Activated CD4-positive, alpha-beta T cell treated with anti-CD3 and anti-CD28 coated beads for 48 hours (primary cell): ENCODE measurements at regions not wholly inside any gene's neighbourhood (a gene's known extent, or its start where the extent isn't known, plus 50 kb on each side); places are given as distances from the start of the nearest gene placed in this dataset.
A peak's percentile ranks its signal among the peaks of the same experiment; 100 is the strongest.

Experiments
- DNase-seq: peaks from one replicate; pipeline ENCODE4 v3.0.0-alpha.2; 2020

DNA sequence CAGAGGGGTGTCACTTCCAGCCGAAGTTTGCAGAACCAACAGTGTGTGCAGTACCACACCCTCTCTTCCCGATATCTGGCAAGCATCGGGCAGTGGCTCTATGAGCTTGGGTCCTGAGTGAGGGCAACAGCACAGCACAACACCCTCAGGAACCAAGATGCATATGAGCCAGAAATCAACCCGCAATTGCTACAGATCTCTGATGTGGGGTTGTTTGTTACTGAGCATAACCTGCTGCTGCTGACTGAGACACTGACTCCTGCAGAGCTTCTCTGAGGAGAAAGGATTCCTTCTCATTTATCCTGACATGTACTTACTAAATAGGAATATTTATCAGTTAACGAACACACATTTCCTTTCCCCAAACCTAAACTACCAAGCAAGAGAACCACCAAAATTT lies 218.3 kb downstream of the RBFOX3 start:
- no peak for DNase-seq

DNA sequence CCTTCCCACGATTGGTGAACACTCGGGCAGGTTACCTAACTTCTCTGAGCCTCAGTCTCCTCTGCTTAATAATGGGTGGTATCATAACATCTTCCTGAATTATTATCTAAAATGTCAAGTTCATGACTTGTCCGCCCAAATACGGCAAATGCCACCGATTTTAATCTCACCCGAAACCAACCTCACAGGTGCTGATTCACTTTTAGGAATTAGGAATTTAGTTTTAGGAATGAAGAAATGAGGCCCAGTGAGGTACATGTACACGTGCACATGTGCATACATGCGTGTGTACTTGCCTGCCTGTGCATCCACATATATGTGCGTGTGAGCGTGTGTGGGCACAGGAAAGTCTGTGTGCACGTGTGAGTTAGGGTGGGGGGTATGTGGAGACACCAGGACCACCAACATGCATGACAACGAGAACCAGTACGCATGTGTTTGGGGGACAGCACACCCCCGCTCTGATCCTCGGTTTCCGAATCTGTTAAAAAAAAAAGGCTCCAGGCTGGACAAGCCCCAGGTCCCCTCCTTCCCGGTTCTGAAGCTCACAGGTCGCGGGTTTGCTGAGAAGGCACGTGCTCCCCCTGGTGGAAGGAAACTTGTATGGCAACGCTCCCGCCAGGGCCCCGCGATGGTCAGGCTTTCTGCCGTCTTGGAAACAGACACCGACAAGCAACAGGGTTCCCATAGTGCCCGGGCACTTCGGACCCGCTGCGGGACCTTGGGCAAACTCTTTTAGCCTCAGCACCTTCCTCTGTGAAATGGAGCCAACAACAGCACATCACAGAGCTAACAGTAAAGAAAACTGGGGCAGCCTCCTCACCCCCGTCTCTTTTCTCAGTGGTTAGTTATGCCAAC lies 219.2 kb downstream of the RBFOX3 start:
- peak; percentile 76 for DNase-seq

DNA sequence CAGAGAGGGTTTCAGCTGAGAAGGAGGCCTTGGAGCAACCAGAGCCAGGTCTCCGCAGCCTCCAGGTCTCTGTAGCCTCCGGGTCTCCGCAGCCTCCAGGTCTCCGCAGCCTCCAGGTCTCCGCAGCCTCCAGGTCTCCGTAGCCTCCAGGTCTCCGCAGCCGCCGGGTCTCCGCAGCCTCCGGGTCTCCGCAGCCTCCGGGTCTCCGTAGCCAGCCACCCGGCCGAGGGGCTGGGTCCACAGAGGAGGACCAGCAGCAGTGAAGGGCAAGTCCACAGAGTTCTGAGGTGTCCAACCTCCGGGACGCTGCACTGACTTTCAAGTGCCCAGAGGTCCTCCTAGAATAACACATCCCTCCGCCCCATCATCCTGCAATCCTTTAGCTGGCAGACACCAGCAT lies 221.0 kb downstream of the RBFOX3 start:
- no peak for DNase-seq

DNA sequence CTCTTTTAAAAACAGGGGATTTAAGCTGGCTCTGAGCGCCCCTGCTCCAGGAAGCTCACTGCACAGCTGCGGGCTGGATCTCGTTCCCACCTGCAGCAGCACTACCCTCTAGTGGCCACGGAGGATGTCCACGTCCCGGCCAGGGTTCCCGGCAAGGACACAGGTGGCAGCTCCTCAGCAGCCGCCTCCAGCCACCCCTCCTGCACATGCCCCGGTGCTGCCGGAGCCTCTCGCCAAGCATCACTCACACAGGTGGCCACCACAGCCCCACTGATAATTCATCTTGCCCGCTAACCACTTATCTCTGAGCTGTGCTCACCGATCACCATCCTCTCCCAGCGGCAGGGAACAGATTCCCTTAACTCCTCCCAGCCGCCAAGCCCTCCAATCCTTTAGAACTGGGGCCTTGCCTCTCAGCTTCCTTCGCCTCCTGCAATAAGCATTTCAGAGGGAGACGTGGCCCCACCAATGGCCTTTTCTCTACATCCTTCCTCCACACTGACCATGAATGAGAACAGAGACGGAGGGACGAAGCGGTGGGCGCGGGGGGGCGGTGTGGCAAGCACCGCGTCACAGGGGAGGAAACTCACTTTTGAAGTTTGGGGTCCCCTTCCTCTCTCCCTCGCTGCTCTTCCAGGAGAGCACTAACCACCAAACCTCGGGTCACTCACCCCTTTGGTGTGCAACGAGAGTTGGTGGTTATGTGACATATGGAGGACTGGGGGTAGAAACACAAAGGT lies 222.1 kb downstream of the RBFOX3 start:
- peak; percentile 41 for DNase-seq

DNA sequence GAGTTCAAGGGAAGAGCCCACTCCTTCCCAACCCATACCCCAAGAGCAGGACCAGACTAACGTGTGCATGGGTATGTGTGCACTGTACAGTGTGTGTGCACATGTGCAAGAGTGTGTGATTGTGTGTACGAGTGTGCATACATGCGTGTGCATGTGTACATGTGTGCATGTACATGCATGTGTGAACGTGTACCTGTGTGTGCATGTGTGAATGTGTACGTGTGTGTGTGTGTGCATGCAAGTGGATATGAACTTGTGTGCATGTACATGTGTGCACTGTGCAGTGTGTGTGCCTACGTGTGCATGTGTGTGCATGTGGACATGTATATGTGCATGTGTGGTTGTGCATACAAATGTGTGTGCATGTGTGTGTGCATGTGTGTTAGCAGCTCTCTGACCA lies 223.1 kb downstream of the RBFOX3 start:
- DNase-seq = no peak

DNA sequence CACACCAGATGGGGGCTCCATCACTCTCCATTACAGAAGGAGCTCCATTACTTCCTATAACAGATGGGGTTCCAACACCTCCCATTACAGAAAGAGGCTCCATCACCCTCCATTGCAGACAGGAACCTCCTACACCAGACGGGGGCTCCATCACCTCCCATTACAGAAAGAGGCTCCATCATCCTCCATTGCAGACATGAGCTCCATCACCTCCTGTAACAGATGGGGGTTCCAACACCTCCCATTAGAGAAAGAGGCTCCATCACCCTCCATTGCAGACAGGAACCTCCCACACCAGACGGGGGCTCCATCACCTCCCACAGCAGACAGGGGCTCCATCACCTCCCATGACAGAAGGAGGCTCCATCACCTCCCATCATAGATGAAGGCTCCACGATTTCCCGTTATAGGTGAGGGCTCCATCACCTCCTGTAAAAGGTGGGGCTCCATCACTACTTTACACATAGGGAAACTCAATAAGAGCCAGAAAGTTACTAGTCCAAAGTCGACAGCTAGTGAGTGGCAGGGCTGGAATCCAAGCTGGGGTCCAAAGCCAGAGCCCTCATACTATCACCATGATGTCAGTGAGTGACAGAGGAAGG lies 224.8 kb downstream of the RBFOX3 start:
- no peak for DNase-seq

DNA sequence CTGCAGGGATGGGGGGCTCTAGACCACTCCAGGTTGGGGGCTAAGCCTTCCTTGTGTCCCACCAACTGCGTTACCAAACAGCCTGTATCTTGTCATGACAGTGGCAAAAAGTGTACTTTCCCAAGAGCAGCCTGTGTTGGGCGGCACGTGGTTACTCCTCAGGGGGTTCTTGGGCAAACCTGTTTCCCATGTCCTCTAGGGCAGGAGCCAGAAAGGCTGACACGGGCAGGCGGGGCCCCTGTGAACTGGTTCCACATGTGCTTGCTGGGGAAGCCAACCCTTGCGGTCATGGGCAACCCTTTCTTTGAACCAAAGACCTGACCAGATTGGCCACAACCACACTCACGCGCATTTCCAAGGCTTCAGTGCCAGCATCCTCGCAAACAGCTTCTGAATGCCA lies 228.5 kb downstream of the RBFOX3 start:
- no peak for DNase-seq

DNA sequence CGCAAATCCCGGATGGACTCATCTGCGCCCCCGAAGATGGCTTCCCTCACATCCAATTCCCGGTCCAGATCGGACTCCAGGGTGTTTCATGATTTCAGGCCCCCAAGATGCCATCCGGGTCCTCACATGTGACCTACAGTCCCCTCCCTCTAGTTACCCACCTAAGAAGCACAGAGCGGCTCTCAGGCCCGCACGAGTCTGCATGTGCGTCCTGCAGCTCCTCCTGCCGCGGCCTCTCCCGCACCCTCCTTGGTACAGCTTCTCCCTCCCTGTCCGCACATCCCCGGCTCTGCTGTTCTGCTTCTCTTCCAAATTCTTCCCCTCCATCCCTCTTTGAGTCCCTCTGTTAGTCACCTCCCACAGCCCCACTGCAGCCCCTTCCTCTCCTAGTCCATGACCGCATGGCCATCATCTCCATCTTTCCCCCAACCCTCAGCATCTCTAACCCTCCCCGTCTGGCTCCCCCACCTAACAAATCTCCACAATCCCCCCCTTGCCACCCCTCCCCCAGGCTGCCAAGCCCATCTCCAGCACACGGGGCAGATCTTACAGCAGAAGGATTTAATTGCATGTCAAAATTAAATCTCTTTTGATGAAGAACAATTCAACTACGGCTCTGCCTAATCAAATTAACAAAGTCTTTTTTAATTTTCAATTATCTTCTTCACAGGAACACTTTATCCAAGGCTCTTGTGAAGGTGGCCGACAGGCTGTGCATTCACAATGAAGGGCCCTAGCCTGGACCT lies 231.0 kb downstream of the RBFOX3 start:
- no peak for DNase-seq

DNA sequence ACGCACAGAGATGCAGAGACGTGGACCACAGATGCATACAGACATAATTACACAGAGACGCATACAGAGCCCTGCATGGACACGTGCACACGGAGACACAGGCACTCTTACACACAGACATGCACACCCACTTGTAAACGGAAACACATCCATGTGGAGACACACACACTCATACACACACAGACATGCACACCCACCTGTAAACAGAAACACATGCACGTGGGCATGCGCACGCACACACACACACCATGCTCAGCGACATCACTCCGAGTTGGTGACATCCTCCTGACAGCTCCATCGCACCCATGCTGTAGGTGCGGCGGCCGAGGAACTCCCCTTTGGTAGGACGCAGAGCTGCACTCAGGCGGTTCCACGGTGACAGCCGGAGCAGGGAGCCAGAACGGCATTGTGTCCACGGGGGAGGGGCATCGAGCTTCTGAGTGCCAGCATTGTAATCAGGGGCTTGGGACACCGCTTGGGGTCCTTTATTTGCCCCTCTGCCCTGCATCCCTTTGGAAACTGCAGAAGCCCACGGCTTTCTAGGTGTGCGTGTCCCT lies 233.5 kb downstream of the RBFOX3 start:
- DNase-seq = no peak

DNA sequence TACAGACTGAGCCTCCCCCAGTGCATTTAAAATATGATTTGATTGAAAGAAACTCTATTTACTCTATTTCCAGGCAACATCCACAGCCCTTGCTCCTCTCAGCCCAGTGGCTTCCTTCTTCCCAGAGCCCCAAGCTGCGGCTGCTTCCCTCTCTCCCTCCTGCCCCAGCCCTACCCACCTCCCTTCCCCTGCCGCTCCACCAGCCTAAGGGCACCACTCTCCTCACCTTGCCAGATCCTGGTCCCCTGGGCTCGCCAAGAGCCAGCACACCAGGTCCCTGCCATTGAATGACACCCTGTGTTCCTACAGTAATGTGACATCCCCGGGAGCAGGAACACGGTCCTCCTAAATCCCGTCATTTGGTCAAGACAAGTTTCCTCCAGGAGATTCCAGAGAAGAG lies 236.0 kb downstream of the RBFOX3 start:
- DNase-seq = no peak

DNA sequence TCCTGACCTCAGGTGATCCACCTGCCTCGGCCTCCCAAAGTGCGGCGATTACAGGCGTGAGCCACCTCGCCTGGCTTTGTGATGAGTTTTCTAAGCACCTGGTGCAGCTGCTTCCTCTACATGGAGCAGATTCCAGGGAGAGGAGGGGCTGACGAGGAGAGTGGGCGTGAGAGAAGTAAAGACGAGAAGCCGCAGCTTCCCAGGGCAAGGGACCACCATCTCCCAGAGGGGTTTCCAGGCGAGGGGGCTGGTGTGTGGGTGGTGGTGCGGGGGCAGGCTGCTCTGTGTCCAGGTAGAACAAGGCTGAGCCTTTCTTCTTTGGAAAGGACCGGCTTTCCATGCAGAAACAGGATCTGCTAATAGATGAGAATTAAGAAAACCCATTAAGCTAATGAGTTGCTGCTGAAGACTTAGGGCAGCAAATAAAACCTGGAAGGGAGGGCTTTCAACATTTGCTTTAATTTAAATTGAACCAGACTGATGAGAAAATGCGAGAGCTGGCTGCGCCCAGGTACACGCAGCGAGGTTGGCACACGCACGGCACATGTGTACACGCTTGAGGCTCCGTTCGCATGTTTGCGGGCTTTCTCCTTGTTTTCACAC lies 236.7 kb downstream of the RBFOX3 start:
- no peak for DNase-seq

DNA sequence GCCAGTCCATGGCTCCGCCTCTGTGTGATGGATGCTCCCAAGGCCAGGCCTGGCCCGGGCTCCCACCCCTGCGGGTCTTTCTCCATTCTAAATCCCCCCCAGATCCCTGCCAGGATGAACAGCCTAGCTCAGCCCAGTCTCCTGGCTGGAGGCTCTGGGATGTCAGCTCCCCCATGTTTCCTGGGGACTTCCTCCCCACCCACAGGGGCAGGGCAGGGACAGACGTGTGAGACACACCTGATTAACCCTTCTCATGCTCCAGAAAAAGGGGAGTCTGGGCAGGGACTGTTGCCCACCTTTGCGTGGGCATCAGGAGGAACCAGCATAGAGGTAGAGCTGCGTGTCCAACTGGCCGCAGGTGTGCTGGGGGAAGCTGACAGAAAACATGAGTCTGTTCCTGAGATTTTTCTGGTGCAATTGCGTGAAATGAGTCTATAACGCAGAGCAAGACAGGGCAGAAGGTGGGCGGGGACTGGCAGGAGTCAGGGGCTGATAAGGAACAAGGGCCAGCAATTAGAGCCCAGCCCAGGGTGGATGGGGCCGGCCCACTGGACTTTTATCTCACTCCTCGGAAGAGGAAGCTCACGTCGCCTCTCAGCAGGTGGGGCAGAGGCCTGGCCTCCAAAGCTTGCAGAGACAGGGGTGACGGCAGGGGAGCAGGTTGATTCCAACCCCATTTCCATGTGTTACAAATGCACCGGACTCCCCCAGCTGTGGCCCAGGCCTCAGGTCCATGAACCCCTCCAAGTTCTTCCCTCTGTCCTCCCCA lies 238.2 kb downstream of the RBFOX3 start:
- DNase-seq = no peak

DNA sequence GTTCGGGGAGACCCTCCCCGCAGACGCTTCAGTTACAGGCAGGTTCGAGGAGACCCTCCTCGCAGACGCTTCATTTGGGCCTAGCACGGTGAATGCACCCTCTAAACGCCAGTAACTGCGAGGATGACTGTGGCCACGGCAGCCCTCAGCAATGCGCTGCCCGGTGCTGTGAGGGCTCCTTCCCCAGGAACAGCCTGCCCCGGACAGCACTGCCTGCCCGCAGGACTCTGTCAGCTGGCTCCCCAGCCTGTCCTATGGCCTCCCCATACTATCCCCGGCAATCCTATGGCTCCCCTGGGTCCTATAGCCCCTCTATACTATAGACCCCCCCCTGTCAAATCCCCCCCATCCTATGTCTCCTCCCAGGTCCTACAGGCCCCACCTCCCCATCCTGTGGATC lies 238.9 kb downstream of the RBFOX3 start:
- no peak for DNase-seq

DNA sequence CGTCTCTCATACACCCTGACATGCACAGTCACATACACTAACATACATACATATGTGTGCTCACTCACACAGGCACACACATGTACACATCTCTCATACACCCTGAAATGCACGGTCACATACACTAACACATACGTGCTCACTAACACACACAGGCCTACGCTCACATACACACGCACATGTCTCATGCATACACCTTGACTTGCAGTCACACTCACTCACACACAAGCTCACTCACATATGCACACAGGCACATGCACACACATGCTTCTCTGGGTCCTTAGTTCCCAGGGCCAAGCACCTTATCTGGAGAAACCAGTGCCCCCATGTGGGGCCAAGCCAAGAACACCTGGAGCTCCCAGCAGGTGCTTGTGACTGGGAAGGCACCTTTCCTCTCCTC lies 240.3 kb downstream of the RBFOX3 start:
- DNase-seq = no peak

DNA sequence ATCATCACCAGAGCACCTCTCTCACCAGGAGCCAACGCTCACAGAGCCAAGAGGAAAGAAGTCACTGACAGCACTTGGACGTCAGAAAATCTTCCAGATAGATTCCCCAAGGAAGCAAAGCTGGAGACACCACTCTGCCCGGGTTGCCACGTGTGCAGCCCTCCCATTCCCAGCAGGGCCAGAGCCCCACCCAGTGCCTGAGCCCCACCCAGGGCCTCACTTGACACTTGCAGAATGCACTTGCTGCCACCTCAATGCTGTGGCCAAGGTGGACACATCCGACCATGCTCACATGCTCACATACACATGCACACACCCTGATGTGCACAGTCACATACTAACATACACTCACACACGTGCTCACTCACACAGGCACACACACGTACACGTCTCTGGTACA lies 240.7 kb downstream of the RBFOX3 start:
- DNase-seq = no peak

DNA sequence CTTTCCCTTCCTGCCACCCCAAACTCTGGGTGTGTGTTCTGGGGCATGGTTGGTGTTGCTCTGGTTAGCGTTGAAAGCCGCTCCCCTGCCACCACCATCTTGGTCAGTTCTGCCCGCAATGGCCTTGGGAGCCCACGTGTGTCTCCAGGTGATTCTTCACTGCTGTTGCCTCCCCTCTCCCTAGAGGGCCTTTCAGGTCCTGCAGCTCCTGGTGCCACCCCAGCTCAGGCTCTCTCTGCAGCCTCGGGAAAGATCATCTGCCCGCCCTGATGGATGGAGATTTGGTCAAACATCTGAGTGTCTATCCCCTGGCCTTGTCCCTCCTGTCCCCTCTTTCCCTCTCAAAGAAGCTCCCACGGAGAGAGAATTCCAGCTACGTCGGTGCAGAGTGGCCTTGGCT lies 241.3 kb downstream of the RBFOX3 start:
- DNase-seq = no peak

DNA sequence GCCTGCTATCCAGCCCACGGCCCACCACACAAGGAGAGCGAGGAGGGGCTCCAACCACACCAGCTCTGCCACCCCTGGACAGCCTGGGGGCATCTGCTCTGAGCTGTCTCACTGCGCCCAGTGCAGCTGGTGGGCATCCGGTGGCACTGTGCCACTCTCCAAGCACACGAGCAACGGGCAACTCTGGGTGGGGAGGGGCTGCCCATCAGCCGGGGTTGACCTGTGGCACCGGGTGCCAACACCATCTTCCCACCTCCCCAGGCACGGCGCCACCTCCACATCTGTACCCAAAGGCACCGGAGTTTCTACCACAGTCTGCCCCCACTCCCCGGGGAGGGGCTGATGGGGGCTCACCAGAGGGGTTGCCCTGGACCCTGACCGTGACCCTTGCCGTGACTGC lies 241.8 kb downstream of the RBFOX3 start:
- DNase-seq = no peak

DNA sequence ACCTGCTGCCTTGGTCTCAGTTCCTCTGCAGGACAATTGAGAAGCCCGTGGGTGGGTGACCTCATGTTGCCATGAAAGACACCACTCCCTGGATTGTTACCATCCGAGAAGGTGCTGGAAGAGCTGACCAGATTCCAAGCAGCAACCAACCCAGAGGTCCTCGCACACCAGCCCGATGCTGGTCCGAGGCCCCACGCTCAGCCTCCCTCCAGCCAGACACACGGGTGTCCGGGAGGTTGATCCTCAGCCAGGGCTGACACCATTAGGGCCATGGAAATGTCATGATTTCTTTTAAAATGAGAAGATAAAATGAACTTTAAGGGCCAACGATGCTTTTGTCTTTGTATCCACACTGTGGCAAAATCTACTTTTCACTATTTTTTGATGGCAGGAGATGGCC lies 242.3 kb downstream of the RBFOX3 start:
- no peak for DNase-seq

DNA sequence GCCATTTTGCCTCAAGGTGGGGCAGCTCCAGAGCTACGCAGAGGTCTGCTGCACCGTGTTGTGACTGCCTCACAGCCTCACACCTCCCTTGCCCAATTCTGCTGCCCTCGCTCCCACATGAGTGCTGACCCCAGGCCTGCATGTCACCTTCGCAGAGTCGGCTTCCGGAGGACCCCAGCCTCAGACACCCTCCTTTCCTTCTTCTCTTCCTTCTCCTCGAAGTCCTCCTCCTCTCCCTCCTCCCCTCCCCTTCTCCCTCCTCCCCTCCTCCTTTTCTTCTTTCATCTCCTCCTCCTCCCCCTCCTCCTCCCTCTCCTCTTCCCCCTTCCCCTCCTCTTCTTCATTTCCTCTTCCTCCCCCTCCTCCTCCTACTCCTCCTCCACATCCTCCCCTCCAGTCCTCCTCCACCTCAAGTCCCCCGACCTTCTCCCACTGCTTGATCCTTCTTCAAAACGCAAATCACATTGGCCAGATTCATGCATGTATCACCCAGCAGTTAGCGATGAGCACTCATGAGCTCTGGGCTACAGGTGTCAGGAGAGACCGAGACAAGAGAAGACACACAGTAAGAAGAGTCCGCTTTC lies 243.8 kb downstream of the RBFOX3 start:
- DNase-seq = no peak

DNA sequence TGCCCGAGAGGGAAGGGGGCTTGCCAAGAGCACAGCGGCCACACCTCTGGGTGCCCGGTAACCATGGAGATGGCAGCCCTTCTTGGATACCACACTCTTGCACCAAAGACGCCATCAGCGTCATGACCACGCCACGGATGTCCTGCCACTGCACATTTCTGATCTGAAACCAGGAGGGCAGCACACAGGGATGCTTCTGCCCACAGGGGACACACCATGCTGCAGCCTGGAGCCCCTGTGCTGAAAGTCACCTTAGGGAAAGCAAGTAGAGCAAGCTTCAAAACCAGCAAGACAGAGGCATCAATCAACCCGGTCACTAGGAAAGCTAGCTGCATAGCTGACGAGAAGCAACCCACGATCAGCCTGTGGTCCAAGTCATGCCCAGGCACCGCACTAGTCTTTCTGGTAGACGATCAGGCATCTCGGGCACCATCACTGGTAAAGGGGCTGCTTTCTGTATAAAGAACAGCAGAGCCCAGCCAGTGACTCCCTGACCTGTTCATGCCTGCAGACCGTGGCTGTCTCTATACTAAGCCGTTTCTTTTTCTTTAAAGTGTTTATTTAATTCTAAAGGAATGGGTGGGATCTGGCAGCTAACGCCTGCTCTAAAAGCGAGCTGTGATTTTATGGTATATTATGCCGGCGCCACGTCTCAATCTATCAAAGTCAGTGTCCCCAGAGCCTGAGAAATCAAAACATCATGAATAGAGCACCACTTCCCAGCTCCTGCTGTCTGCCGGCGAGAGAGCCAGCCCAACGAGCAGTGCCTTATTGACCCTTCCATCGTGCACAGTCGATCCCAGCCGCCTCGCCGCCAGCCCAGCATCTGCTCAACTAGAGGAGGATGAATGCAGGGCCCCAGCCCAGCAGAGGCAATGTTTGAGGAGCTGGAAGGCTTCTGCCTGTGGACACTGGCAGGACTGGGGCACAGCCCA lies 244.7 kb downstream of the RBFOX3 start:
- DNase-seq = no peak
